ENCODE measurements at regions not wholly inside any gene's neighbourhood (a gene's known extent, or its start where the extent isn't known, plus 50 kb on each side); places are given as distances from the start of the nearest gene placed in this dataset.

GRCh38 chr2:176820371-176820932 lies 392.1 kb upstream of the HNRNPA3 start:
- no peak for TF ChIP-seq CTCF (conservative IDR thresholded peaks at IDR 0.05; ENCODE audit: control insufficient read depth, insufficient read depth, low read depth, low read length)
- no peak overlapping the region for H3K4me3 ChIP-seq (ENCODE audit: control insufficient read depth, low read depth, low read length)
- DNase-seq (ENCODE audit: low read depth) = no peak

- no peak overlapping the region for H3K4me3 ChIP-seq (ENCODE audit: control insufficient read depth, low read depth, low read length)
- DNase-seq (ENCODE audit: low read depth) = no peak
- peak; percentile 27 for TF ChIP-seq CTCF (conservative IDR thresholded peaks at IDR 0.05; ENCODE audit: control insufficient read depth, insufficient read depth, low read depth, low read length)
Measured at GRCh38 chr2:176821350-176821749, 391.2 kb upstream of the HNRNPA3 start.

GRCh38 chr2:176822060-176822459 lies 390.5 kb upstream of the HNRNPA3 start:
- no peak for DNase-seq (ENCODE audit: low read depth)
- H3K4me3 ChIP-seq (ENCODE audit: control insufficient read depth, low read depth, low read length) = no peak overlapping the region
- TF ChIP-seq CTCF (conservative IDR thresholded peaks at IDR 0.05; ENCODE audit: control insufficient read depth, insufficient read depth, low read depth, low read length) = no peak

GRCh38 chr2:176826356-176826755 lies 386.2 kb upstream of the HNRNPA3 start:
- TF ChIP-seq CTCF (conservative IDR thresholded peaks at IDR 0.05; ENCODE audit: control insufficient read depth, insufficient read depth, low read depth, low read length) = no peak
- no peak overlapping the region for H3K4me3 ChIP-seq (ENCODE audit: control insufficient read depth, low read depth, low read length)
- no peak for DNase-seq (ENCODE audit: low read depth)

GRCh38 chr2:176826984-176827668 lies 385.5 kb upstream of the HNRNPA3 start:
- no peak overlapping the region for H3K4me3 ChIP-seq (ENCODE audit: control insufficient read depth, low read depth, low read length)

GRCh38 chr2:176830362-176830761 lies 382.2 kb upstream of the HNRNPA3 start:
- peak; percentile 1 for TF ChIP-seq CTCF (conservative IDR thresholded peaks at IDR 0.05; ENCODE audit: control insufficient read depth, insufficient read depth, low read depth, low read length)
- H3K4me3 ChIP-seq (ENCODE audit: control insufficient read depth, low read depth, low read length) = no peak overlapping the region
- DNase-seq (ENCODE audit: low read depth) = no peak

More at GRCh38 chr2:176826984-176827668, 385.5 kb upstream of the HNRNPA3 start:
- no peak for TF ChIP-seq CTCF (conservative IDR thresholded peaks at IDR 0.05; ENCODE audit: control insufficient read depth, insufficient read depth, low read depth, low read length)
- no peak for DNase-seq (ENCODE audit: low read depth)
